GM12873 (cell line): ENCODE measurements at regions not wholly inside any gene's neighbourhood (a gene's known extent, or its start where the extent isn't known, plus 50 kb on each side); places are given as distances from the start of the nearest gene placed in this dataset.

Experiments used
- CTCF ChIP-seq: IDR thresholded peaks from 2 replicates; pipeline ENCODE4 v1.5.1; 2012; ENCODE audit warnings: low read depth, mild to moderate bottlenecking, moderate library complexity, low read length, control low read depth; ENCODE audit not compliant: insufficient read depth; ENCODE audit errors: missing control alignments

GRCh38 chr15:31193291-31193690 is 91.8 kb upstream of the TRPM1 start:
- TF ChIP-seq CTCF = no peak

DNA sequence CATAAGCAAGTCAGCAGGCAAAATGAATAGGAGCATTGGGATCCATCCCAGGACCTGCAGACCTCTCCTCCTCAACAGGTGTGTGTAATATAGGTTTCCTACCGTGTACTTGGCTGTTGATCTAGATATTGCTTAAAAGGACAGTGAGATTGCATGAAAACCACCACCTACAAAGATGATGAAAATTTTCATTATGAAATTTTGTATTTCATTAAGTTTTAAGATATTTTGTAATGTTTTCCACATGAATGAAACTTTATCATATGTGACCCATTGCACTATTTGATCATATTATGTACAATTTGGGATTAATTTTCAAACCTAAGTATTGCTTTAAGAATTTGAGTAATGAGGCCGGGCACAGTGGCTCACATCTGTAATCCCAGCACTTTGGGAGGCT is 94.3 kb upstream of the TRPM1 start:
- TF ChIP-seq CTCF = no peak

DNA sequence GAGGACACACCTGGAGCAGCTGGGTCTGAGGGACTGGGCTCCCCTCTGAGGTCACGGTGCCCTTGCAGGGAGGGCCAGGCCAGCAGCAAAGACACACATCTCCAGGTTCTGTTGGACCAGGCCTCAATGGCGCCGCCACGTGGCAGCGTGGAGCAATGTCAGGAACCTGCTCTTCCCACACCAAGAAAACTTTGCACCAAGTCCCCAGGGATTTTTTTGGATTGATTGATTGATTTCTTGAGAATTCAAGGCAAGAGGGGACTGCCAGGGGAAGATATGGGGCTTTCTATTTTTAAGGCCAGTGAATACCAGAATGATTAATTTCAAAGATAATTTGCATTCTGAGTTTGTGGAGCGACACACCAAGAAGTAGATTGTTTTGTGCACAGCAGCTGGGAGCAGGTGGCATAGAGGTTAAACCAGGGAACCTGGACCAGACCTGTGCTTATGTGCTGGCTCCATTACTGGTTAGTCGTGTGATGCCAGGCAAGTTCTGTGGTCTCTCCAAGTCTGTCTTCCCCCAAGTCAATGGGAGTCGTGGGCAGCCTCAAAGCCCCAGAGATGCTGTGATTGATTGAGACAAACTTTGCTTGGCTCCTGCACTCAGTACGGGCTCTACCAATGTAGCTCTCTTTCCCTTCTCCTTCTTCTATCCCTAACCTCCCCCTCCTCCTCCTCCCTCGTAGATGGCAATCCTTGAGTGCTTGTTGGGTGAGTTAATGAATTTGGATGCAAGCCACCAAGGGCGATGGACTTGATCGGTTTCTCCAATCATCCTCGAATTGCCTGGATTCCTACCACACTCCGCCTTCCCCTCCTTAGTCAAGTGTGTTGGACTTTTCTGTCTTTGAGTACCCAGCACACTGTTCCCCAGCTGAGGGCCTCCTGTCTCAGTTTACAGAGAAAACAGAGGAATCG is 96.2 kb upstream of the TRPM1 start:
- TF ChIP-seq CTCF = peak; percentile 90

- TF ChIP-seq CTCF = no peak
Measured at GRCh38 chr15:31200735-31201151, 99.2 kb upstream of the TRPM1 start.

DNA sequence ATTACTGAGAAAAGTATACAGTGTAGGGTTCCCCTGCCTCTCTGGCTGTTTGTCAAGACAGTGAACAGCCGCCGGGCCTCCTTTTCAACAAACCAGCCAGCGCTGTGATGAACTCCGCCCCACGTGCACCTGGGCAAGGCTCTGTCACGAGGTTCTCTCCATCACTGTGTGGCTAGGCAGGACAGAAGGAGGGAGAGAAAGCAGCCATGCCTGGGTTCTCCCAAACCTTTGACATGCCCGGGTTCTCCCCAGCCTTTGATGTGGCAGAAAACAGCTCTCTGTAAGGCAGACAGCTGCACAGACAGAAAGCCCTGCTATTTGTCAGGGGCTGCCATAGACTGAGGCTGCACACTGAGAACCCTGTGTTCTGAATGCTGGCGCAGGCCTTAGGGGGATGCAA is 101.4 kb upstream of the TRPM1 start:
- TF ChIP-seq CTCF = no peak

GRCh38 chr15:31203999-31204398 is 102.5 kb upstream of the TRPM1 start:
- no peak for TF ChIP-seq CTCF

DNA sequence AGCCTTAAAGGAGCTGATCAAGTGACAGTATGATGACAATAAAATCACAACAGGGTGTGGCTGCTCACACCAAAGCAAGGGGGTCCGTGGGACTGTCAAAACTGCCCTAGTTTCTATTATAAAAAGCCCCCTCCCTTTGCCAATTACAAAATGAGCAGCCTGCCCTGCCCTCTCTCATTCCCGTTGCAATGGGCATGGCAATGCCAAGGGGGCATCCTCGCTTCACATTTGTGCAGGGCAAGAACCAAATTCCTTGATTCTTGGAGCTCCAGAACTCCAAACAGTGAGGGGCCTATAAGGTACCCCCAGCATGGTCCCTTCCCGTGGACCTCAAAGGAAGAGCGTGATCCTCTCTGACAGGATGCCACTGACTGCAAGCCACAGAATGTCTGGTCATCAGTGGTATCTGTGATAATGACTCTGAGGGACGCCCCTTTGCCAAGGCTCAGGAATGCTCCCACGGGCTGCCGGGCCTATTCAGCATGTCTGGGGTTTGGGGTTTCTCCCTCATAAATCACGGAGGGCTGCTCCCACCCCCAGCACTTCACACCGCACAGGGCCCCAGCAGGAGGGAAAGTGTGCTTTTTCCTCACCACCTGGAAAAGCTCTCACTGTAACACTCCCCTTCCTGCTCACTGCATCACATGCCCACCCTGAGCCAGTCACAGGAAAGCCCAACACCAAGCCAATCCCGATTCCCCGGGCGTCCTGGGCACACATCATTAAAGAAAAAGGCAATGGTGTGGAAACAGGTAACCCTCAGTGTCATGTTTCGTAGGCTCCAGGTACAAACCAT is 105.1 kb upstream of the TRPM1 start:
- no peak for TF ChIP-seq CTCF
